ENCODE measurements at regions not wholly inside any gene's neighbourhood (a gene's known extent, or its start where the extent isn't known, plus 50 kb on each side); places are given as distances from the start of the nearest gene placed in this dataset.

- no peak for DNase-seq (ENCODE audit: low spot score)
- no peaks in the 10 kb centered on the region for H3K36me3 Mint-ChIP-seq (ENCODE audit: low read depth)
- H3K27ac Mint-ChIP-seq = no peak overlapping the region
- no peak overlapping the region for H3K4me3 Mint-ChIP-seq (ENCODE audit: low read depth)
- H3K9me3 Mint-ChIP-seq = peaks cover 43% of the 10 kb centered on the region
- no peaks in the 10 kb centered on the region for H3K4me1 Mint-ChIP-seq (ENCODE audit: low read depth)
- intact Hi-C loops (cut with micrococcal nuclease) = no loop called here
- no peaks in the 10 kb centered on the region for H3K27me3 Mint-ChIP-seq (ENCODE audit: low read depth)
Measured at GRCh38 chr16:8103649-8104289, 486.5 kb downstream of the TMEM114 start.

GRCh38 chr16:8099586-8099985 lies 490.7 kb downstream of the TMEM114 start:
- H3K27me3 Mint-ChIP-seq (ENCODE audit: low read depth) = no peaks in the 10 kb centered on the region
- H3K36me3 Mint-ChIP-seq (ENCODE audit: low read depth) = no peaks in the 10 kb centered on the region
- no peak for DNase-seq (ENCODE audit: low spot score)
- no peak overlapping the region for H3K4me3 Mint-ChIP-seq (ENCODE audit: low read depth)
- intact Hi-C loops (cut with micrococcal nuclease) = no loop called here
- peaks cover 47% of the 10 kb centered on the region for H3K9me3 Mint-ChIP-seq
- no peak overlapping the region for H3K27ac Mint-ChIP-seq
- H3K4me1 Mint-ChIP-seq (ENCODE audit: low read depth) = no peaks in the 10 kb centered on the region

GRCh38 chr16:8098947-8099512 lies 491.3 kb downstream of the TMEM114 start:
- H3K36me3 Mint-ChIP-seq (ENCODE audit: low read depth) = no peaks in the 10 kb centered on the region
- H3K4me1 Mint-ChIP-seq (ENCODE audit: low read depth) = no peaks in the 10 kb centered on the region
- H3K4me3 Mint-ChIP-seq (ENCODE audit: low read depth) = no peak overlapping the region
- no peak for DNase-seq (ENCODE audit: low spot score)
- peaks cover 47% of the 10 kb centered on the region for H3K9me3 Mint-ChIP-seq
- H3K27ac Mint-ChIP-seq = no peak overlapping the region
- intact Hi-C loops (cut with micrococcal nuclease) = no loop called here
- no peaks in the 10 kb centered on the region for H3K27me3 Mint-ChIP-seq (ENCODE audit: low read depth)

GRCh38 chr16:8096211-8096610 lies 494.1 kb downstream of the TMEM114 start:
- Mint-ChIP-seq H3K27ac (no peak overlapping the region), H3K36me3 (ENCODE audit: low read depth) (no peaks in the 10 kb centered on the region), H3K9me3 (peaks cover 43% of the 10 kb centered on the region), H3K4me1 (ENCODE audit: low read depth) (no peaks in the 10 kb centered on the region), H3K27me3 (ENCODE audit: low read depth) (no peaks in the 10 kb centered on the region), H3K4me3 (ENCODE audit: low read depth) (no peak overlapping the region)
- DNase-seq (ENCODE audit: low spot score) = no peak
- intact Hi-C loops (cut with micrococcal nuclease) = no loop called here

GRCh38 chr16:8094696-8095095 lies 495.6 kb downstream of the TMEM114 start:
- H3K36me3 Mint-ChIP-seq (ENCODE audit: low read depth) = no peaks in the 10 kb centered on the region
- no peaks in the 10 kb centered on the region for H3K27me3 Mint-ChIP-seq (ENCODE audit: low read depth)
- no peaks in the 10 kb centered on the region for H3K4me1 Mint-ChIP-seq (ENCODE audit: low read depth)
- peaks cover 43% of the 10 kb centered on the region for H3K9me3 Mint-ChIP-seq
- intact Hi-C loops (cut with micrococcal nuclease) = no loop called here
- no peak overlapping the region for H3K27ac Mint-ChIP-seq
- DNase-seq (ENCODE audit: low spot score) = no peak
- H3K4me3 Mint-ChIP-seq (ENCODE audit: low read depth) = no peak overlapping the region

- Mint-ChIP-seq H3K4me3 (ENCODE audit: low read depth) (no peak overlapping the region), H3K27me3 (ENCODE audit: low read depth) (no peaks in the 10 kb centered on the region), H3K27ac (no peak overlapping the region), H3K9me3 (peaks cover 36% of the 10 kb centered on the region), H3K36me3 (ENCODE audit: low read depth) (no peaks in the 10 kb centered on the region), H3K4me1 (ENCODE audit: low read depth) (no peaks in the 10 kb centered on the region)
- no peak for DNase-seq (ENCODE audit: low spot score)
- intact Hi-C loops (cut with micrococcal nuclease) = no loop called here
Measured at GRCh38 chr16:8088820-8089338, 501.4 kb downstream of the TMEM114 start.

GRCh38 chr16:8087597-8088289 lies 502.6 kb downstream of the TMEM114 start:
- no peaks in the 10 kb centered on the region for H3K27me3 Mint-ChIP-seq (ENCODE audit: low read depth)
- H3K27ac Mint-ChIP-seq = no peak overlapping the region
- H3K36me3 Mint-ChIP-seq (ENCODE audit: low read depth) = no peaks in the 10 kb centered on the region
- DNase-seq (ENCODE audit: low spot score) = no peak
- H3K4me1 Mint-ChIP-seq (ENCODE audit: low read depth) = no peaks in the 10 kb centered on the region
- H3K9me3 Mint-ChIP-seq = peaks cover 43% of the 10 kb centered on the region
- intact Hi-C loops (cut with micrococcal nuclease) = no loop called here
- no peak overlapping the region for H3K4me3 Mint-ChIP-seq (ENCODE audit: low read depth)

GRCh38 chr16:8087146-8087545 lies 503.2 kb downstream of the TMEM114 start:
- H3K9me3 Mint-ChIP-seq = peaks cover 48% of the 10 kb centered on the region
- H3K4me3 Mint-ChIP-seq (ENCODE audit: low read depth) = no peak overlapping the region
- H3K4me1 Mint-ChIP-seq (ENCODE audit: low read depth) = no peaks in the 10 kb centered on the region
- no peaks in the 10 kb centered on the region for H3K36me3 Mint-ChIP-seq (ENCODE audit: low read depth)
- no peak for DNase-seq (ENCODE audit: low spot score)
- intact Hi-C loops (cut with micrococcal nuclease) = no loop called here
- no peaks in the 10 kb centered on the region for H3K27me3 Mint-ChIP-seq (ENCODE audit: low read depth)
- H3K27ac Mint-ChIP-seq = no peak overlapping the region

- no peak overlapping the region for H3K27ac Mint-ChIP-seq
- H3K36me3 Mint-ChIP-seq (ENCODE audit: low read depth) = no peaks in the 10 kb centered on the region
- intact Hi-C loops (cut with micrococcal nuclease) = no loop called here
- H3K4me3 Mint-ChIP-seq (ENCODE audit: low read depth) = no peak overlapping the region
- no peaks in the 10 kb centered on the region for H3K4me1 Mint-ChIP-seq (ENCODE audit: low read depth)
- H3K9me3 Mint-ChIP-seq = peaks cover 38% of the 10 kb centered on the region
- H3K27me3 Mint-ChIP-seq (ENCODE audit: low read depth) = no peaks in the 10 kb centered on the region
- no peak for DNase-seq (ENCODE audit: low spot score)
Measured at GRCh38 chr16:8084882-8085281, 505.4 kb downstream of the TMEM114 start.

GRCh38 chr16:8084302-8084701 lies 506.0 kb downstream of the TMEM114 start:
- H3K27ac Mint-ChIP-seq = no peak overlapping the region
- DNase-seq (ENCODE audit: low spot score) = no peak
- no peaks in the 10 kb centered on the region for H3K4me1 Mint-ChIP-seq (ENCODE audit: low read depth)
- H3K9me3 Mint-ChIP-seq = peaks cover 44% of the 10 kb centered on the region
- H3K36me3 Mint-ChIP-seq (ENCODE audit: low read depth) = no peaks in the 10 kb centered on the region
- no peak overlapping the region for H3K4me3 Mint-ChIP-seq (ENCODE audit: low read depth)
- no peaks in the 10 kb centered on the region for H3K27me3 Mint-ChIP-seq (ENCODE audit: low read depth)
- intact Hi-C loops (cut with micrococcal nuclease) = no loop called here

GRCh38 chr16:8083560-8083959 lies 506.8 kb downstream of the TMEM114 start:
- H3K27me3 Mint-ChIP-seq (ENCODE audit: low read depth) = no peaks in the 10 kb centered on the region
- no peak for DNase-seq (ENCODE audit: low spot score)
- no peaks in the 10 kb centered on the region for H3K4me1 Mint-ChIP-seq (ENCODE audit: low read depth)
- H3K9me3 Mint-ChIP-seq = peaks cover 48% of the 10 kb centered on the region
- no peak overlapping the region for H3K27ac Mint-ChIP-seq
- no peak overlapping the region for H3K4me3 Mint-ChIP-seq (ENCODE audit: low read depth)
- intact Hi-C loops (cut with micrococcal nuclease) = no loop called here
- H3K36me3 Mint-ChIP-seq (ENCODE audit: low read depth) = no peaks in the 10 kb centered on the region

GRCh38 chr16:8080817-8081216 lies 509.5 kb downstream of the TMEM114 start:
- H3K4me3 Mint-ChIP-seq (ENCODE audit: low read depth) = no peak overlapping the region
- H3K9me3 Mint-ChIP-seq = peaks cover 48% of the 10 kb centered on the region
- no peaks in the 10 kb centered on the region for H3K27me3 Mint-ChIP-seq (ENCODE audit: low read depth)
- no peak overlapping the region for H3K27ac Mint-ChIP-seq
- no peak for DNase-seq (ENCODE audit: low spot score)
- intact Hi-C loops (cut with micrococcal nuclease) = no loop called here
- H3K4me1 Mint-ChIP-seq (ENCODE audit: low read depth) = no peaks in the 10 kb centered on the region
- H3K36me3 Mint-ChIP-seq (ENCODE audit: low read depth) = no peaks in the 10 kb centered on the region

- no peaks in the 10 kb centered on the region for H3K4me1 Mint-ChIP-seq (ENCODE audit: low read depth)
- DNase-seq (ENCODE audit: low spot score) = no peak
- no peak overlapping the region for H3K27ac Mint-ChIP-seq
- no peaks in the 10 kb centered on the region for H3K27me3 Mint-ChIP-seq (ENCODE audit: low read depth)
- H3K9me3 Mint-ChIP-seq = peaks cover 69% of the 10 kb centered on the region
- no peaks in the 10 kb centered on the region for H3K36me3 Mint-ChIP-seq (ENCODE audit: low read depth)
- H3K4me3 Mint-ChIP-seq (ENCODE audit: low read depth) = no peak overlapping the region
- intact Hi-C loops (cut with micrococcal nuclease) = no loop called here
Measured at GRCh38 chr16:8075271-8075670, 515.0 kb downstream of the TMEM114 start.

Data from activated T-helper 2 cell treated with anti-CD3 and anti-CD28 coated beads, Interferon-gamma antibody, Interleukin-2, Interleukin-4, amounts not matched to agents 10 μg/mL and 5 μg/mL and 100 μg/mL, durations not matched to agents 14 hours and 24 hours and 36 hours (primary cell).